ENCODE measurements at regions not wholly inside any gene's neighbourhood (a gene's known extent, or its start where the extent isn't known, plus 50 kb on each side); places are given as distances from the start of the nearest gene placed in this dataset.

DNA sequence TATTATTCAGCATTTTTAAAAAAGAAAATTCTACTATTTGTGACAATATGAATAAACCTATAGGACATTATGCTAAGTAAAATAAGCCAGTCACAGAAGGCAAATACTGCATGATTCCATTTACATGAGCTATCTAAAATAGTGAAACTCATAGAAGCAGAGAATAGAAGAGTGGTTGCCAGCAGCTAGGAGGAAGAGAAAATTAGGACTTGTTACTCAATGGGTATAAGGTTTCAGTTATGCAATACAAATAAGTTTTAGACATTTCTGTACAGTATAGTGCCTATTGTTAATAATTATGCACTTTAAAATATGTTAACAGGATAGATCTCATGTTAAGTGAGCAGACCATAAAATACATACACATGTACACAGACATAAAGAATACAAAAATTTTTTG lies 73.8 kb upstream of the SPINK5 start:
- Histone ChIP-seq H3K27ac (ENCODE audit: low read depth, low read length) (no peak overlapping the region), H3K9me3 (ENCODE audit: control insufficient read depth in 5 of 5, low read length in 5 of 5) (no peaks in the 10 kb centered on the region), H3K27me3 (ENCODE audit: control insufficient read depth in 5 of 5, insufficient read depth in 4 of 5, low read length in 5 of 5) (no peaks in the 10 kb centered on the region), H3K36me3 (ENCODE audit: control insufficient read depth in 5 of 5, insufficient read depth in 5 of 5, low read length in 5 of 5) (no peaks in the 10 kb centered on the region), H3K4me3 (ENCODE audit: low read depth in 1 of 5, low read length in 5 of 5) (no peak overlapping the region), H3K4me1 (ENCODE audit: control insufficient read depth in 5 of 5, insufficient read depth in 5 of 5, low read length in 5 of 5) (no peaks in the 10 kb centered on the region), H3K9ac (ENCODE audit: low read length in 5 of 5) (no peak overlapping the region)

- H3K4me3 ChIP-seq (ENCODE audit: low read depth in 1 of 5, low read length in 5 of 5), result no peak overlapping the region
- no peaks in the 10 kb centered on the region for H3K36me3 ChIP-seq (ENCODE audit: control insufficient read depth in 5 of 5, insufficient read depth in 5 of 5, low read length in 5 of 5)
- H3K9ac ChIP-seq (ENCODE audit: low read length in 5 of 5), result no peak overlapping the region
- no peaks in the 10 kb centered on the region for H3K4me1 ChIP-seq (ENCODE audit: control insufficient read depth in 5 of 5, insufficient read depth in 5 of 5, low read length in 5 of 5)
- H3K27ac ChIP-seq (ENCODE audit: low read depth, low read length), result no peak overlapping the region
- no peaks in the 10 kb centered on the region for H3K9me3 ChIP-seq (ENCODE audit: control insufficient read depth in 5 of 5, low read length in 5 of 5)
- H3K27me3 ChIP-seq (ENCODE audit: control insufficient read depth in 5 of 5, insufficient read depth in 4 of 5, low read length in 5 of 5), result no peaks in the 10 kb centered on the region
These were observed 74.5 kb upstream of the SPINK5 start for GRCh38 chr5:147989239-147989638.

DNA sequence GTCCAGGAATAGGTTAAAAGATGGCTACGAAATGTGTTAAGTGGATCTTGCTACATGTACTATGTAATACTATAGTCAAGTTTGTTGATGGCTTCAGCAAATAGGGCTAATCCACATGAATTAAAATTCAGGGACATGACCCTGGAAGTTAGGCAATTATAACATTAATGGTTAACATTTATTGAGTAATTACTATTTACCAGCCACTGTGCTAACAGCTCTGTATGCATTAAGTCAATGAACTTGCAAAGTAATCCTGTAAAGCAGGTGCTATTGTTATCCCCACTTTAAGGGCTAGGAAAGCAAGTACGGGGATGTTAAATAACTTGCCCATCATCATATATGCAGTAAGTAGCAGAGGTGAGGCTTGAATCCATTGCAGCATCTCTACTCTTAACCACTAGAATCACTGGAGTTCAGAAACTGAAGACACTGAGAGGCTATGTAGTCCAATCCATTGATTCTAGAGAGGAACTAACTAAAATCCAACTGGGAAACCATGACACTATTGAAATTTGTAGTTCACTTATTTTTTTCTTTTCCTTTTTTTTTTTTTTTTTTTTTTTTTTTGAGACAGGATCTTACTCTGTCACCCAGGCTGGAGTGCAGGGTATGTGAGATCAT lies 77.5 kb upstream of the SPINK5 start:
- Histone ChIP-seq H3K36me3 (ENCODE audit: control insufficient read depth in 5 of 5, insufficient read depth in 5 of 5, low read length in 5 of 5) (no peaks in the 10 kb centered on the region), H3K27ac (ENCODE audit: low read depth, low read length) (no peak overlapping the region), H3K27me3 (ENCODE audit: control insufficient read depth in 5 of 5, insufficient read depth in 4 of 5, low read length in 5 of 5) (no peaks in the 10 kb centered on the region), H3K4me1 (ENCODE audit: control insufficient read depth in 5 of 5, insufficient read depth in 5 of 5, low read length in 5 of 5) (no peaks in the 10 kb centered on the region), H3K9ac (ENCODE audit: low read length in 5 of 5) (no peak overlapping the region), H3K9me3 (ENCODE audit: control insufficient read depth in 5 of 5, low read length in 5 of 5) (no peaks in the 10 kb centered on the region), H3K4me3 (ENCODE audit: low read depth in 1 of 5, low read length in 5 of 5) (no peak overlapping the region)

GRCh38 chr5:147985608-147986007 lies 78.2 kb upstream of the SPINK5 start:
- Histone ChIP-seq H3K27ac (ENCODE audit: low read depth, low read length) (no peak overlapping the region), H3K4me1 (ENCODE audit: control insufficient read depth in 5 of 5, insufficient read depth in 5 of 5, low read length in 5 of 5) (peaks cover 0 to 3% (median 0%) of the 10 kb centered on the region in 5 donors), H3K4me3 (ENCODE audit: low read depth in 1 of 5, low read length in 5 of 5) (no peak overlapping the region), H3K9ac (ENCODE audit: low read length in 5 of 5) (no peak overlapping the region), H3K36me3 (ENCODE audit: control insufficient read depth in 5 of 5, insufficient read depth in 5 of 5, low read length in 5 of 5) (no peaks in the 10 kb centered on the region), H3K27me3 (ENCODE audit: control insufficient read depth in 5 of 5, insufficient read depth in 4 of 5, low read length in 5 of 5) (no peaks in the 10 kb centered on the region), H3K9me3 (ENCODE audit: control insufficient read depth in 5 of 5, low read length in 5 of 5) (no peaks in the 10 kb centered on the region)

DNA sequence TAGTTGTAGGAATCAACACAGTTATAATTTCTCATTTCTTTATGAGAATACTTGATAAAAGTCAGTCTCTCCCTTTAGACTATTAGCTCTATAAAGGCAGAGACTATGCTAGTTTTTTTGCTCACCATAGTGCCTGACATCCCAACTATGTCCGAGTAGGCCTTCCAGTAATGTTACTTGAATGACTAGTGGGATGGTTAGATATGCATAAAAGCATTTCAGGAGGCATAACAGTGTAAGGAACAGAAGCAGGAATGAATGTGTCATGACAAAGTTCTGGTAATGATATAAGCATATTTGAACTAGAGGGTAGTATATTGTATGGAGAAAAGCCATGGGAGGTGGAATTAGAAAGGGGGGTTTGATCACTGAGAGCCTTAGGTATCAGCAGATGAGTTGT lies 77.4 kb upstream of the C5orf46 start:
- H3K9ac ChIP-seq (ENCODE audit: low read length in 5 of 5), result no peak overlapping the region
- no peaks in the 10 kb centered on the region for H3K36me3 ChIP-seq (ENCODE audit: control insufficient read depth in 5 of 5, insufficient read depth in 5 of 5, low read length in 5 of 5)
- peaks cover 0 to 3% (median 0%) of the 10 kb centered on the region in 5 donors for H3K4me1 ChIP-seq (ENCODE audit: control insufficient read depth in 5 of 5, insufficient read depth in 5 of 5, low read length in 5 of 5)
- no peak overlapping the region for H3K27ac ChIP-seq (ENCODE audit: low read depth, low read length)
- no peak overlapping the region for H3K4me3 ChIP-seq (ENCODE audit: low read depth in 1 of 5, low read length in 5 of 5)
- no peaks in the 10 kb centered on the region for H3K9me3 ChIP-seq (ENCODE audit: control insufficient read depth in 5 of 5, low read length in 5 of 5)
- no peaks in the 10 kb centered on the region for H3K27me3 ChIP-seq (ENCODE audit: control insufficient read depth in 5 of 5, insufficient read depth in 4 of 5, low read length in 5 of 5)

- peaks cover 0 to 4% (median 0%) of the 10 kb centered on the region in 5 donors for H3K9me3 ChIP-seq (ENCODE audit: control insufficient read depth in 5 of 5, low read length in 5 of 5)
- H3K9ac ChIP-seq (ENCODE audit: low read length in 5 of 5), result no peak overlapping the region
- no peak overlapping the region for H3K4me3 ChIP-seq (ENCODE audit: low read depth in 1 of 5, low read length in 5 of 5)
- no peak overlapping the region for H3K27ac ChIP-seq (ENCODE audit: low read depth, low read length)
- peaks cover 0 to 3% (median 0%) of the 10 kb centered on the region in 5 donors for H3K4me1 ChIP-seq (ENCODE audit: control insufficient read depth in 5 of 5, insufficient read depth in 5 of 5, low read length in 5 of 5)
- no peaks in the 10 kb centered on the region for H3K36me3 ChIP-seq (ENCODE audit: control insufficient read depth in 5 of 5, insufficient read depth in 5 of 5, low read length in 5 of 5)
- H3K27me3 ChIP-seq (ENCODE audit: control insufficient read depth in 5 of 5, insufficient read depth in 4 of 5, low read length in 5 of 5), result no peaks in the 10 kb centered on the region
These were observed 74.7 kb upstream of the C5orf46 start for GRCh38 chr5:147981074-147981473.

GRCh38 chr5:147979761-147980160 lies 73.4 kb upstream of the C5orf46 start:
- Histone ChIP-seq H3K27ac (ENCODE audit: low read depth, low read length) (no peak overlapping the region), H3K4me3 (ENCODE audit: low read depth in 1 of 5, low read length in 5 of 5) (no peak overlapping the region), H3K9me3 (ENCODE audit: control insufficient read depth in 5 of 5, low read length in 5 of 5) (peaks cover 0 to 4% (median 0%) of the 10 kb centered on the region in 5 donors), H3K4me1 (ENCODE audit: control insufficient read depth in 5 of 5, insufficient read depth in 5 of 5, low read length in 5 of 5) (peaks cover 0 to 3% (median 0%) of the 10 kb centered on the region in 5 donors), H3K36me3 (ENCODE audit: control insufficient read depth in 5 of 5, insufficient read depth in 5 of 5, low read length in 5 of 5) (no peaks in the 10 kb centered on the region), H3K9ac (ENCODE audit: low read length in 5 of 5) (no peak overlapping the region), H3K27me3 (ENCODE audit: control insufficient read depth in 5 of 5, insufficient read depth in 4 of 5, low read length in 5 of 5) (no peaks in the 10 kb centered on the region)

- no peak overlapping the region for H3K9ac ChIP-seq (ENCODE audit: low read length in 5 of 5)
- H3K4me3 ChIP-seq (ENCODE audit: low read depth in 1 of 5, low read length in 5 of 5), result no peak overlapping the region
- H3K27me3 ChIP-seq (ENCODE audit: control insufficient read depth in 5 of 5, insufficient read depth in 4 of 5, low read length in 5 of 5), result no peaks in the 10 kb centered on the region
- no peaks in the 10 kb centered on the region for H3K4me1 ChIP-seq (ENCODE audit: control insufficient read depth in 5 of 5, insufficient read depth in 5 of 5, low read length in 5 of 5)
- no peaks in the 10 kb centered on the region for H3K36me3 ChIP-seq (ENCODE audit: control insufficient read depth in 5 of 5, insufficient read depth in 5 of 5, low read length in 5 of 5)
- H3K9me3 ChIP-seq (ENCODE audit: control insufficient read depth in 5 of 5, low read length in 5 of 5), result no peaks in the 10 kb centered on the region
- no peak overlapping the region for H3K27ac ChIP-seq (ENCODE audit: low read depth, low read length)
These were observed 65.9 kb upstream of the C5orf46 start for GRCh38 chr5:147972076-147972840.

DNA sequence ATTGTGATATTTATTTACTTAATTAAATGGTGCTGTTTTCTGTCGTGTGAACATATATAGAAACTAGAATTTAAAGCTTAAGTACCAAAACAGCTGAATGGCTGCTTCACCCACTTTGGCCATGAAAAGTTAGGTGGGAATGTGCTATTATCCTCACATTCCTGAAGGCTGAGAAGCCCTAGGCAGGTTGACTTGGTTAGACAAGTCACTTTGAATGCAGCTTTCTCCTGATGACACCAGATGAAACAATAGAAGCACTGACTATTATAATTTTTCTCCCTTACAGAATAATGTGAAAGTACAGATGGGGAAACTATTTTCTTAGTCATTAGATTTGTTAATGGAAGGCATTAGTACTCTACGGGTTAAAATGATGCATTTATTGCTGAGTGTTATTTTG lies 65.1 kb upstream of the C5orf46 start:
- H3K4me3 ChIP-seq (ENCODE audit: low read depth in 1 of 5, low read length in 5 of 5), result no peak overlapping the region
- H3K27ac ChIP-seq (ENCODE audit: low read depth, low read length), result no peak overlapping the region
- no peak overlapping the region for H3K9ac ChIP-seq (ENCODE audit: low read length in 5 of 5)
- no peaks in the 10 kb centered on the region for H3K27me3 ChIP-seq (ENCODE audit: control insufficient read depth in 5 of 5, insufficient read depth in 4 of 5, low read length in 5 of 5)
- no peaks in the 10 kb centered on the region for H3K9me3 ChIP-seq (ENCODE audit: control insufficient read depth in 5 of 5, low read length in 5 of 5)
- H3K4me1 ChIP-seq (ENCODE audit: control insufficient read depth in 5 of 5, insufficient read depth in 5 of 5, low read length in 5 of 5), result no peaks in the 10 kb centered on the region
- no peaks in the 10 kb centered on the region for H3K36me3 ChIP-seq (ENCODE audit: control insufficient read depth in 5 of 5, insufficient read depth in 5 of 5, low read length in 5 of 5)

DNA sequence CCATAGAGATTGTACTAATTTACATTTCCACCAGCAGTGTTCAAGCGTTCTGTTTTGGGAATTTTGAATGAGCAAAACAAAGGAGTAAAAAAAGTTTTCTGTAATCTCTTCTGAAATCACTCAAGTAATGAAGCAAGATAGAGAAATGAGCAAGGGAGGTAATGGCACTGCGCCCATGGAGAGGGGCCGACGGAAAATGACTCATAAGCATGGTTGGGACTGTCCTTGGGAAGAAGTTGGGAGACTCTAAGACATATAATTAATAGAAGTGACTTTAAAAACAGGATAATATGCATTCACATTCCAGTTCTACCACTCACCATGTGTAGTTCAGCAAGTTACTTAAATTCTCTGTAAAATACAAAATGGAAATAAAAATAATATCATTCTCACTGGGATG lies 62.5 kb upstream of the C5orf46 start:
- no peak overlapping the region for H3K9ac ChIP-seq (ENCODE audit: low read length in 5 of 5)
- no peak overlapping the region for H3K27ac ChIP-seq (ENCODE audit: low read depth, low read length)
- no peaks in the 10 kb centered on the region for H3K27me3 ChIP-seq (ENCODE audit: control insufficient read depth in 5 of 5, insufficient read depth in 4 of 5, low read length in 5 of 5)
- H3K4me3 ChIP-seq (ENCODE audit: low read depth in 1 of 5, low read length in 5 of 5), result no peak overlapping the region
- H3K36me3 ChIP-seq (ENCODE audit: control insufficient read depth in 5 of 5, insufficient read depth in 5 of 5, low read length in 5 of 5), result no peaks in the 10 kb centered on the region
- H3K4me1 ChIP-seq (ENCODE audit: control insufficient read depth in 5 of 5, insufficient read depth in 5 of 5, low read length in 5 of 5), result peaks cover 0 to 18% (median 4%) of the 10 kb centered on the region in 5 donors
- H3K9me3 ChIP-seq (ENCODE audit: control insufficient read depth in 5 of 5, low read length in 5 of 5), result no peaks in the 10 kb centered on the region
